Smooth muscle cell (in vitro differentiated cells): ENCODE measurements at regions not wholly inside any gene's neighbourhood (a gene's known extent, or its start where the extent isn't known, plus 50 kb on each side); places are given as distances from the start of the nearest gene placed in this dataset.

ENCODE experiments used
- DNase-seq: peaks from one replicate; lab custom pipeline; 2025; ENCODE audit not compliant: unreplicated experiment; lab: John Stamatoyannopoulos, UW
- H2AFZ ChIP-seq: fragments of 200-600 bp; sonication (generic); 2 replicates; pipeline ENCODE4 v1.6.0; 2016; ENCODE audit warnings: antibody characterized with exemption, low read depth, mild to moderate bottlenecking
- H3F3A ChIP-seq: fragments of 200-600 bp; sonication (generic); 2 replicates; pipeline ENCODE4 v1.6.0; 2017; ENCODE audit warnings: antibody characterized with exemption, low read depth
- H3K27ac ChIP-seq: fragments of 200-600 bp; sonication (generic); 2 replicates; pipeline ENCODE4 v1.5.1; 2016; ENCODE audit warnings: low read depth, mild to moderate bottlenecking
- H3K27me3 ChIP-seq: fragments of 200-600 bp; sonication (generic); 2 replicates; pipeline ENCODE4 v1.6.1; 2016; ENCODE audit warnings: low read depth, mild to moderate bottlenecking
- H3K36me3 ChIP-seq: fragments of 200-600 bp; sonication (generic); 2 replicates; pipeline ENCODE4 v1.5.1; 2016; ENCODE audit warnings: low read depth
- H3K4me1 ChIP-seq: fragments of 200-600 bp; sonication (generic); 2 replicates; pipeline ENCODE4 v1.5.1; 2016; ENCODE audit warnings: low read depth
- H3K4me2 ChIP-seq: fragments of 200-600 bp; sonication (generic); 2 replicates; pipeline ENCODE4 v1.6.0; 2016; ENCODE audit warnings: mild to moderate bottlenecking
- H3K4me3 ChIP-seq: fragments of 200-600 bp; sonication (generic); 2 replicates; pipeline ENCODE4 v1.5.1; 2016; ENCODE audit warnings: mild to moderate bottlenecking
- H3K79me2 ChIP-seq: fragments of 200-600 bp; sonication (generic); 2 replicates; pipeline ENCODE4 v1.6.0; 2016; ENCODE audit warnings: low read depth, mild to moderate bottlenecking
- H3K9ac ChIP-seq: fragments of 200-600 bp; sonication (generic); 2 replicates; pipeline ENCODE4 v1.6.0; 2016; ENCODE audit warnings: low read depth
- H3K9me3 ChIP-seq: fragments of 200-600 bp; sonication (generic); replicated peaks from 2 replicates; pipeline ENCODE4 v1.5.1; 2016; ENCODE audit warnings: low read depth
- H4K20me1 ChIP-seq: fragments of 200-600 bp; sonication (generic); 2 replicates; pipeline ENCODE4 v1.6.0; 2016; ENCODE audit warnings: low read depth
- WGBS: methylation state at CpG from one replicate; pipeline ENCODE4 v1.1.7; 2016; ENCODE audit warnings: low lambda C conversion rate; 5-methylcytosine and 5-hydroxymethylcytosine counted together
- TF ChIP-seq, protein P1 (sequence below): fragments of 200-600 bp; sonication (generic); IDR thresholded peaks from 2 replicates; pipeline ENCODE4 v1.5.1; 2017; ENCODE audit warnings: borderline replicate concordance, mild to moderate bottlenecking, antibody characterized with exemption; ENCODE audit not compliant: insufficient read depth, poor library complexity, severe bottlenecking

DNA sequence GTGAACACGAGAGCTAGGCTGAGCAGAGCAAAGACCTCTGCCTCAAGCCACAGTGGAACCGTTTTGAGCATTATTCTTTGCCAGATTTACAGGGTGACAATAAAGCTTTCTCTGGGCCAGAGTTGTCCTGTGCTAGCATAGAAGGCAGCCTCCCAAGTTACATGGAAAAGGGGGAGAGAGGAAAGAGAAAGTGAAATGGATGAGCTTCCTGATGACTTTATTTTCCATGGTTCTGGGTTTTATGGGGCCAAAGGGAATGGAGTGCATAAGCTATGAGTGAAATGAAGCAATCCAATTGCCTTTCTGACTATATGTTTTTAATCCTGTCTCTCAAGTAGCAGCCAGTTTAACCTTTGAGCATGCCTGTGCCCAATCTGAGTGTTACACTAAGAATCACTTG, 428.4 kb downstream of the COG6 start:
- H3K9ac ChIP-seq: no peak overlapping the region
- H3K4me1 ChIP-seq: peaks cover 5% of the 10 kb centered on the region
- WGBS: 86% methylated on average over 2 of the region's 2 CpGs
- no peak overlapping the region for H3K4me3 ChIP-seq
- no peak for DNase-seq
- no peaks in the 10 kb centered on the region for H3K27me3 ChIP-seq
- no peaks in the 10 kb centered on the region for H3K36me3 ChIP-seq
- no peak overlapping the region for H2AFZ ChIP-seq
- TF ChIP-seq, protein P1, sequence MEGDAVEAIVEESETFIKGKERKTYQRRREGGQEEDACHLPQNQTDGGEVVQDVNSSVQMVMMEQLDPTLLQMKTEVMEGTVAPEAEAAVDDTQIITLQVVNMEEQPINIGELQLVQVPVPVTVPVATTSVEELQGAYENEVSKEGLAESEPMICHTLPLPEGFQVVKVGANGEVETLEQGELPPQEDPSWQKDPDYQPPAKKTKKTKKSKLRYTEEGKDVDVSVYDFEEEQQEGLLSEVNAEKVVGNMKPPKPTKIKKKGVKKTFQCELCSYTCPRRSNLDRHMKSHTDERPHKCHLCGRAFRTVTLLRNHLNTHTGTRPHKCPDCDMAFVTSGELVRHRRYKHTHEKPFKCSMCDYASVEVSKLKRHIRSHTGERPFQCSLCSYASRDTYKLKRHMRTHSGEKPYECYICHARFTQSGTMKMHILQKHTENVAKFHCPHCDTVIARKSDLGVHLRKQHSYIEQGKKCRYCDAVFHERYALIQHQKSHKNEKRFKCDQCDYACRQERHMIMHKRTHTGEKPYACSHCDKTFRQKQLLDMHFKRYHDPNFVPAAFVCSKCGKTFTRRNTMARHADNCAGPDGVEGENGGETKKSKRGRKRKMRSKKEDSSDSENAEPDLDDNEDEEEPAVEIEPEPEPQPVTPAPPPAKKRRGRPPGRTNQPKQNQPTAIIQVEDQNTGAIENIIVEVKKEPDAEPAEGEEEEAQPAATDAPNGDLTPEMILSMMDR: no peak
- no peaks in the 10 kb centered on the region for H3F3A ChIP-seq
- no peaks in the 10 kb centered on the region for H3K79me2 ChIP-seq
- H3K4me2 ChIP-seq: no peak overlapping the region
- no peaks in the 10 kb centered on the region for H4K20me1 ChIP-seq
- no peaks in the 10 kb centered on the region for H3K9me3 ChIP-seq
- no peak overlapping the region for H3K27ac ChIP-seq

DNA sequence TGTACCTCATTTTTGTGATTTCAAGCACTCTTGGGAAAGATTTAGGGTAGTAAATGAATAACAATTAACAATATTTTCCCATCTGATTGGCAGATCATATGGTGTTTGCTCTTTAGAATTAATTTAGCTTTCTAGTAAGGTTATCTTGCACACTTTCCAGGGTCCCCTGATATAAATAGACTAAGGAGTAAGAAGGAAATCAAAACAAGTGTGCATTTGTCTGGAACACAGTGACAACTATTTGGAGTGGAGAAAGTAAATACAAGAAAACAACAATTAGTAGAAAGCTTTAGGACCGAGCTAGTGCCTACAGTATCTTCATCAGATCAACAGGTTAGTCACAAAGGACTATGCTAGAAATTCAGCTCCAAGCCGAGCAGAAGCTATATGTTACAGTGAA, 429.5 kb downstream of the COG6 start:
- no peak overlapping the region for H3K4me3 ChIP-seq
- 86% methylated on average over 2 of the region's 2 CpGs for WGBS
- TF ChIP-seq, protein P1: no peak
- H3K36me3 ChIP-seq: no peaks in the 10 kb centered on the region
- no peaks in the 10 kb centered on the region for H3F3A ChIP-seq
- H3K4me1 ChIP-seq: peaks cover 5% of the 10 kb centered on the region
- H3K27ac ChIP-seq: no peak overlapping the region
- no peaks in the 10 kb centered on the region for H4K20me1 ChIP-seq
- no peak overlapping the region for H2AFZ ChIP-seq
- DNase-seq: no peak
- no peaks in the 10 kb centered on the region for H3K9me3 ChIP-seq
- H3K4me2 ChIP-seq: no peak overlapping the region
- H3K27me3 ChIP-seq: no peaks in the 10 kb centered on the region
- H3K79me2 ChIP-seq: no peaks in the 10 kb centered on the region
- no peak overlapping the region for H3K9ac ChIP-seq

DNA sequence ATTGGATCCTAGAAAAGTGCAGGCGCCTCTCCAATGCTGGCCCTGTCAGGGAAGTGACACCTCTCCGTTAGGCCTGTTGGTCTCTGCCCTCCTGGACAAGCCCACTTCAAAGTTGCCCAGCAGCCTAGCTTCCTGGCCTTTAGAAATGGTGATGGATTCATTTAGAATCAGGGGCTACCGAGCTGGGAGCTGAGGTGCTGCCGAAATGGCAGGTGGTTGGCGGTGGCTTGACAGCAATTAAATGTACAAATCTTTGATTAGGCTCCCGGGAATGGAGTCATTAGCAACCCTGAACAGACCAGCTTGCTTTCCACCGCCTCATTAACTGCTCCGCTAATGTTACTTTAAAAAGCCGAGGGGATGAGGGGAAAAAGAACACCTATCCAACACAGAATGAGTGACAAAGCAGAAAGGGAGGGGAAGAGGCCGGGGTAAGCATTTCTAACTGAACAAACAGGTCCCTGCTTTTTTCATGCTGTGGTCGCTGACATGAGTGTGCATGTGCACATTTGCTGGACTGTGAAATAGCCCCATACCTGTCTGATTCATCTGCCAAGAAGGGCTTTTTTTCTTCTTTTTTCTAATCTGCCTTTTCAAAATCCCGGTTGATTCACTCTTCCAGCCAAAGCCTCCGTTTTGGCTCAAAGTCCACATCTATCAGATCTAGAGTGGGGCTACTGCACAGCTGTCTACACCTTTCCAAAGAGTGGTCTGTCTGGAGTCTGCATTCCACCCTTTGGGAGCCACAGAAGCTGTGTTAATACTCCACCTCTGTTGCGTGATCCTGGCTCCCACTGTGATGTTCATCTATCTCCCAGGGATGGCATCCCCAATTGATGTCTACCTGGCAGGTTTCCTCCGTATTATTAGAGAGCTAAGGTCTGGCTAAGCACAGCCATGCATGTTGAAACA, 431.9 kb downstream of the COG6 start:
- Histone ChIP-seq H3K36me3 (no peaks in the 10 kb centered on the region), H3K9ac (no peak overlapping the region), H3K4me2 (no peak overlapping the region), H3K27ac (peak overlapping the region; percentile 31), H3K27me3 (no peaks in the 10 kb centered on the region), H3K4me1 (peaks cover 5% of the 10 kb centered on the region), H3K4me3 (no peak overlapping the region), H2AFZ (no peak overlapping the region), H3F3A (no peaks in the 10 kb centered on the region), H3K9me3 (no peaks in the 10 kb centered on the region), H3K79me2 (no peaks in the 10 kb centered on the region), H4K20me1 (no peaks in the 10 kb centered on the region)
- TF ChIP-seq, protein P1: no peak
- no peak for DNase-seq
- 73% methylated on average over 15 of the region's 15 CpGs for WGBS

DNA sequence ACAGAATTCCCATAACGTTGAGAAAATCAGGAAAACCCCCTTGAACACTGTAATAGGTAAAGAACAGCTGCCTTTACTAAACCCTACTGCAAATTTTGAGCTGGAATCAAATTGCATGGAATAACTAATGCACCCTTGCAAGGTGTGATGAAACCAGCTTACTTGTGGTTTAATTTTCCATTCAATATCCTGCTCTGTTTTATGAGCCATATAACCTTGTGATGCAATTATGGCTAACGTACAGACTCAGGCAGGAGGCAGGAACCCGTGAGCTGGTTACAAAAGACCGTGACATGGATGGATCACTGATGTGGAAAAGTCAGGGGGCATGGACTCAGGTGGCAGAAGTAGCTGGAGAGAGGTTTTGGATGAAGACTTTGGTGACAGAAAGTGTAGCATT, 438.6 kb downstream of the COG6 start:
- Histone ChIP-seq H3K4me1 (no peaks in the 10 kb centered on the region), H3K79me2 (no peaks in the 10 kb centered on the region), H3K9me3 (no peaks in the 10 kb centered on the region), H3K27ac (no peak overlapping the region), H3F3A (no peaks in the 10 kb centered on the region), H3K4me2 (no peak overlapping the region), H3K9ac (no peak overlapping the region), H3K36me3 (no peaks in the 10 kb centered on the region), H3K4me3 (no peak overlapping the region), H2AFZ (no peak overlapping the region), H3K27me3 (no peaks in the 10 kb centered on the region), H4K20me1 (no peaks in the 10 kb centered on the region)
- TF ChIP-seq, protein P1: no peak
- WGBS: 78% methylated on average over 4 of the region's 4 CpGs
- no peak for DNase-seq
